Transverse colon (tissue), 4 donors: ENCODE measurements at regions not wholly inside any gene's neighbourhood (a gene's known extent, or its start where the extent isn't known, plus 50 kb on each side); places are given as distances from the start of the nearest gene placed in this dataset.
A peak's percentile ranks its signal among the peaks of the same experiment; 100 is the strongest.

Experiments
- DNase-seq: peaks from one replicate; pipeline ENCODE4 v3.0.0-alpha.2; 2019
- H3K27ac ChIP-seq, 4 donors: fragments of 200-600 bp; sonication (generic); 2 replicates each; pipeline ENCODE4 v1.5.1; 2016 to 2018; ENCODE audit warnings: inconsistent platforms in 4 of 4
- H3K27me3 ChIP-seq: fragments of 200-600 bp; sonication (generic); 2 replicates; pipeline ENCODE4 v1.5.1; 2017; ENCODE audit warnings: inconsistent platforms
- H3K36me3 ChIP-seq, 4 donors: fragments of 200-600 bp; sonication (generic); 2 replicates each; pipeline ENCODE4 v1.5.1; 2017 to 2019; ENCODE audit warnings: inconsistent platforms in 4 of 4
- H3K4me1 ChIP-seq, 4 donors: fragments of 200-600 bp; sonication (generic); 2 replicates each; pipeline ENCODE4 v1.5.1; 2017 to 2020; ENCODE audit warnings: inconsistent platforms in 4 of 4
- H3K4me3 ChIP-seq, 4 donors: fragments of 200-600 bp; sonication (generic); 1 replicate in 1 of 4; 2 replicates in 3 of 4; pipeline versions ENCODE4 v1.5.1 to v1.6.1; 2017 to 2019; ENCODE audit warnings: inconsistent platforms in 4 of 4
- H3K9me3 ChIP-seq, 2 donors: fragments of 200-600 bp; sonication (generic); 2 replicates each; pipeline ENCODE4 v1.5.1; 2017 to 2019; ENCODE audit warnings: inconsistent platforms in 2 of 2
- CTCF ChIP-seq, 5 experiments: fragments of 200-600 bp in 3 of 5; fragments of 450-650 bp in 2 of 5; sonication (generic) in 3 of 5; IDR thresholded peaks; 1 replicate in 2 of 5; 2 replicates in 3 of 5; pipeline ENCODE4 v1.5.1; 2016 to 2017; ENCODE audit warnings: antibody characterized with exemption in 5 of 5, inconsistent platforms in 3 of 5, mild to moderate bottlenecking in 2 of 5, moderate library complexity in 1 of 5
- EP300 ChIP-seq: sonication (generic); formaldehyde crosslinking; IDR thresholded peaks from one replicate; pipeline ENCODE4 v1.6.1; 2017; ENCODE audit warnings: antibody characterized with exemption, low read depth
- POLR2A ChIP-seq: fragments of 450-650 bp; IDR thresholded peaks from one replicate; pipeline ENCODE4 v1.6.1; 2016; ENCODE audit warnings: antibody characterized with exemption, mild to moderate bottlenecking, moderate library complexity
- POLR2AphosphoS5 ChIP-seq, 3 donors: sonication (generic); formaldehyde crosslinking; IDR thresholded peaks; one replicate each; pipeline ENCODE4 v1.6.1; 2016; ENCODE audit warnings: antibody characterized with exemption in 3 of 3
- WGBS, 2 donors: methylation state at CpG; one replicate each; pipeline ENCODE4 v1.1.5; 2018; ENCODE audit warnings: low coverage in 1 of 2; 5-methylcytosine and 5-hydroxymethylcytosine counted together
- in situ Hi-C, 4 donors: fragments of 200-750 bp; cut with MboI; loops; one replicate each; pipeline versions ENCODE4 v1.15.0 to v1.15.1; 2017; ENCODE audit warnings: low sequenced_read_pairs in 3 of 4, low pct_ligation_motif_present in 1 of 4, low pct_unique_long_range_greater_than_20kb in 1 of 4
- intact Hi-C: fragments of 100-400 bp; cut with DNase I; formaldehyde crosslinking; loops from one replicate; pipeline ENCODE4 v1.15.1; 2023; ENCODE audit warnings: low total_unique reads

- H3K27me3 ChIP-seq: no peaks in the 10 kb centered on the region
- H3K27ac ChIP-seq: no peak overlapping the region
- DNase-seq: no peak
- intact Hi-C loops (no loop called here), in situ Hi-C loops (no loop called here)
- no peaks in the 10 kb centered on the region for H3K4me1 ChIP-seq
- no peaks in the 10 kb centered on the region for H3K36me3 ChIP-seq
- H3K9me3 ChIP-seq: no peaks in the 10 kb centered on the region
- TF ChIP-seq POLR2AphosphoS5 (IDR thresholded peaks at IDR 0.05) (no peak), CTCF (IDR thresholded peaks at IDR 0.05) (no peak), EP300 (no peak), POLR2A (no peak)
- whole genome bisulfite sequencing, 2 donors: 54 to 55% methylated on average over 4 of the region's 4 CpGs
- no peak overlapping the region for H3K4me3 ChIP-seq
These were observed 1211.6 kb upstream of the LRRN3 start for GRCh38 chr7:109879287-109879828.

- Histone ChIP-seq H3K36me3 (no peaks in the 10 kb centered on the region), H3K9me3 (no peaks in the 10 kb centered on the region), H3K27me3 (no peaks in the 10 kb centered on the region), H3K27ac (no peak overlapping the region), H3K4me1 (no peaks in the 10 kb centered on the region), H3K4me3 (no peak overlapping the region)
- in situ Hi-C loops: no loop called here
- DNase-seq: no peak
- TF ChIP-seq POLR2AphosphoS5 (IDR thresholded peaks at IDR 0.05): no peak
- TF ChIP-seq CTCF (IDR thresholded peaks at IDR 0.05): no peak
- no peak for TF ChIP-seq POLR2A
- TF ChIP-seq EP300: no peak
- intact Hi-C loops: no loop called here
- 50 to 54% methylated on average over 1 of the region's 1 CpG for WGBS, 2 donors
These were observed 1200.3 kb upstream of the LRRN3 start for GRCh38 chr7:109890622-109891021.

- WGBS, 2 donors: 54 to 75% methylated on average over 1 to 2 of the region's 2 CpGs
- Histone ChIP-seq H3K27me3 (no peaks in the 10 kb centered on the region), H3K4me3 (peak overlapping the region in 1 of 4 donors; percentile 5), H3K27ac (no peak overlapping the region), H3K4me1 (no peaks in the 10 kb centered on the region), H3K36me3 (no peaks in the 10 kb centered on the region), H3K9me3 (no peaks in the 10 kb centered on the region)
- TF ChIP-seq POLR2A (no peak), POLR2AphosphoS5 (IDR thresholded peaks at IDR 0.05) (no peak), EP300 (no peak), CTCF (IDR thresholded peaks at IDR 0.05) (no peak)
- no peak for DNase-seq
- in situ Hi-C loops: no loop called here
- intact Hi-C loops: no loop called here
These were observed 1197.7 kb upstream of the LRRN3 start for GRCh38 chr7:109893231-109893630.

GRCh38 chr7:109895536-109895935 lies 1195.4 kb upstream of the LRRN3 start:
- WGBS, 2 donors: 57 to 72% methylated on average over 3 of the region's 3 CpGs
- DNase-seq: no peak
- Histone ChIP-seq H3K27ac (no peak overlapping the region), H3K36me3 (no peaks in the 10 kb centered on the region), H3K9me3 (no peaks in the 10 kb centered on the region), H3K27me3 (no peaks in the 10 kb centered on the region), H3K4me1 (no peaks in the 10 kb centered on the region), H3K4me3 (no peak overlapping the region)
- no peak for TF ChIP-seq CTCF (IDR thresholded peaks at IDR 0.05)
- no peak for TF ChIP-seq POLR2A
- TF ChIP-seq EP300: no peak
- no peak for TF ChIP-seq POLR2AphosphoS5 (IDR thresholded peaks at IDR 0.05)
- intact Hi-C loops: no loop called here
- in situ Hi-C loops: no loop called here
